ENCODE measurements at regions not wholly inside any gene's neighbourhood (a gene's known extent, or its start where the extent isn't known, plus 50 kb on each side); places are given as distances from the start of the nearest gene placed in this dataset.

DNA sequence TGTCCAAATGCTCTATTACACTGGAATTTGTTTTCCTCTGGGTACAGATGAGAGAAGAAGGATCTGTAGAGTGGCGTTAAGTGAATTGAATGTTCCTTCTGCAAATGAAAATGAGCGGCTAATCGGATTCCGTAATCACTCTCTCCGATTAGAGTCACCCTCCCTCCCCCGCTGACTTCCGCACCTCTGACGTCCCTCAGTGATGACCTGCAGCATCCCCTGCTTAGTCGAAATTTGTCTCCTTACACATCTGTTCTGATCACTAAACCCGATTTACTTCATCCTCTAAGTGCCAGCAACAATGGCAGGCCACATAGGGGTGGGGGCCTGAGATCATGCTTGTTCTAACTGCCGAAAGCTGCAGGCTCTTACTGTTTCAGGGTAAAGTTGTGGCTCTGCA is 378.7 kb downstream of the SEC16B start:
- ChIA-PET CTCF (ENCODE audit: low intra/inter-chr PET ratio, low total read pairs) (no interaction called here), POLR2A (no interaction called here)
- DNase-seq (ENCODE audit: low spot score), result no peak
- no peaks in the 10 kb centered on the region for H3K4me1 ChIP-seq (ENCODE audit: insufficient read depth, low read length)
- H3K4me3 ChIP-seq (replicated peaks in 1 of 3; ENCODE audit: insufficient read depth in 1 of 3, low read depth in 2 of 3, low read length in 3 of 3), result no peak overlapping the region
- H3K27ac ChIP-seq (ENCODE audit: extremely low read length, insufficient read depth, low read length), result no peak overlapping the region
- no peaks in the 10 kb centered on the region for H3K27me3 ChIP-seq (ENCODE audit: control insufficient read depth in 1 of 2, insufficient read depth in 2 of 2, low read length in 2 of 2)
- no peak overlapping the region for H3K9ac ChIP-seq (ENCODE audit: insufficient read depth, low read depth, low read length)
- in situ Hi-C loops (cut with HindIII; ENCODE audit: extremely low pct_ligation_motif_present, low pct_unique_long_range_greater_than_20kb), result no loop called here
- TF ChIP-seq, protein P1, sequence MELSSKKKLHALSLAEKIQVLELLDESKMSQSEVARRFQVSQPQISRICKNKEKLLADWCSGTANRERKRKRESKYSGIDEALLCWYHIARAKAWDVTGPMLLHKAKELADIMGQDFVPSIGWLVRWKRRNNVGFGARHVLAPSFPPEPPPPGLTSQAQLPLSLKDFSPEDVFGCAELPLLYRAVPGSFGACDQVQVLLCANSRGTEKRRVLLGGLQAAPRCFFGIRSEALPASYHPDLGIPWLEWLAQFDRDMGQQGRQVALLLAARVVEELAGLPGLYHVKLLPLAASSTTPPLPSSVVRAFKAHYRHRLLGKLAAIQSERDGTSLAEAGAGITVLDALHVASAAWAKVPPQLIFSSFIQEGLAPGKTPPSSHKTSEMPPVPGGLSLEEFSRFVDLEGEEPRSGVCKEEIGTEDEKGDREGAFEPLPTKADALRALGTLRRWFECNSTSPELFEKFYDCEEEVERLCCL (CRISPR knock-in tag; IDR thresholded peaks at IDR 0.05; ENCODE audit: borderline replicate concordance), result no peak
- TF ChIP-seq KDM1A (CRISPR knock-in tag; IDR thresholded peaks at IDR 0.05) (no peak), RFXANK (CRISPR knock-in tag; IDR thresholded peaks at IDR 0.05) (no peak)
- TF ChIP-seq, protein P2, sequence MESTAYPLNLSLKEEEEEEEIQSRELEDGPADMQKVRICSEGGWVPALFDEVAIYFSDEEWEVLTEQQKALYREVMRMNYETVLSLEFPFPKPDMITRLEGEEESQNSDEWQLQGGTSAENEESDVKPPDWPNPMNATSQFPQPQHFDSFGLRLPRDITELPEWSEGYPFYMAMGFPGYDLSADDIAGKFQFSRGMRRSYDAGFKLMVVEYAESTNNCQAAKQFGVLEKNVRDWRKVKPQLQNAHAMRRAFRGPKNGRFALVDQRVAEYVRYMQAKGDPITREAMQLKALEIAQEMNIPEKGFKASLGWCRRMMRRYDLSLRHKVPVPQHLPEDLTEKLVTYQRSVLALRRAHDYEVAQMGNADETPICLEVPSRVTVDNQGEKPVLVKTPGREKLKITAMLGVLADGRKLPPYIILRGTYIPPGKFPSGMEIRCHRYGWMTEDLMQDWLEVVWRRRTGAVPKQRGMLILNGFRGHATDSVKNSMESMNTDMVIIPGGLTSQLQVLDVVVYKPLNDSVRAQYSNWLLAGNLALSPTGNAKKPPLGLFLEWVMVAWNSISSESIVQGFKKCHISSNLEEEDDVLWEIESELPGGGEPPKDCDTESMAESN (CRISPR knock-in tag; conservative IDR thresholded peaks at IDR 0.05), result no peak
- no peak for FAIRE-seq
- no peak overlapping the region for H3K4me2 ChIP-seq (ENCODE audit: low read depth, low read length)
- H3K9me3 ChIP-seq (ENCODE audit: low read length), result no peaks in the 10 kb centered on the region
- no peak for ATAC-seq
- H3K36me3 ChIP-seq (replicated peaks in 1 of 2; ENCODE audit: control insufficient read depth in 1 of 2, insufficient read depth in 2 of 2, low read length in 2 of 2), result no peaks in the 10 kb centered on the region
- 60% methylated on average over 11 of the region's 11 CpGs for WGBS (ENCODE audit: low lambda C conversion rate)
- H2AFZ ChIP-seq (ENCODE audit: low read length), result no peak overlapping the region
- no TSS peak for BruUV-seq (replicated peaks)
- intact Hi-C loops (cut with micrococcal nuclease; ENCODE audit: unreplicated experiment), result no loop called here
- no peaks in the 10 kb centered on the region for H4K20me1 ChIP-seq (ENCODE audit: insufficient read depth, low read length)
- no peaks in the 10 kb centered on the region for H3K79me2 ChIP-seq (ENCODE audit: insufficient read depth, low read length)

DNA sequence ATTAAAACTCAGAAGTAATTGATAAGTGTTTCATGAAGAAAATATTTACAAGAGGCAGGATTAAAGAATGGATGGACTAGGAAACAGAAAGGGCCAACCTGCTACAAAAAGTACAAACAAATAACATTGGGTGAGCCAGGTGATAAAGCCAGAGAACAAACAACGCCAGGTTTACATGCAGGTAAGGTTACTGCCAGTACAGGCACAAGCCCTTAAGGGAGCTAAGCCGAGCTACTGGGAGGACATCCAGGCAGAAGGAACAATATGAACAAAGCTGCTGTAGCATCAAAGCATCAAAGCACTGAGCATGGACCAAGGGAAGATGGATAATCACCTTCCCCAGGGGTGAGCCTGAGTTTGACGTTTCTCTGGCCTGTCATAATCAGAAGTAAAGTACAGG is 380.7 kb downstream of the SEC16B start:
- H3K36me3 ChIP-seq (replicated peaks in 1 of 2; ENCODE audit: control insufficient read depth in 1 of 2, insufficient read depth in 2 of 2, low read length in 2 of 2), result no peaks in the 10 kb centered on the region
- no peaks in the 10 kb centered on the region for H4K20me1 ChIP-seq (ENCODE audit: insufficient read depth, low read length)
- DNase-seq (ENCODE audit: low spot score) (no peak), FAIRE-seq (no peak), ATAC-seq (no peak)
- CTCF ChIA-PET (ENCODE audit: low intra/inter-chr PET ratio, low total read pairs), result no interaction called here
- in situ Hi-C loops (cut with HindIII; ENCODE audit: extremely low pct_ligation_motif_present, low pct_unique_long_range_greater_than_20kb), result no loop called here
- 4% methylated on average over 3 of the region's 3 CpGs for WGBS (ENCODE audit: low lambda C conversion rate)
- POLR2A ChIA-PET, result no interaction called here
- no peak overlapping the region for H3K9ac ChIP-seq (ENCODE audit: insufficient read depth, low read depth, low read length)
- no TSS peak for BruUV-seq (replicated peaks)
- H2AFZ ChIP-seq (ENCODE audit: low read length), result no peak overlapping the region
- H3K4me3 ChIP-seq (replicated peaks in 1 of 3; ENCODE audit: insufficient read depth in 1 of 3, low read depth in 2 of 3, low read length in 3 of 3), result no peak overlapping the region
- no peaks in the 10 kb centered on the region for H3K27me3 ChIP-seq (ENCODE audit: control insufficient read depth in 1 of 2, insufficient read depth in 2 of 2, low read length in 2 of 2)
- H3K79me2 ChIP-seq (ENCODE audit: insufficient read depth, low read length), result no peaks in the 10 kb centered on the region
- H3K4me1 ChIP-seq (ENCODE audit: insufficient read depth, low read length), result no peaks in the 10 kb centered on the region
- H3K27ac ChIP-seq (ENCODE audit: extremely low read length, insufficient read depth, low read length), result no peak overlapping the region
- H3K9me3 ChIP-seq (ENCODE audit: low read length), result no peaks in the 10 kb centered on the region
- H3K4me2 ChIP-seq (ENCODE audit: low read depth, low read length), result no peak overlapping the region
- intact Hi-C loops (cut with micrococcal nuclease; ENCODE audit: unreplicated experiment), result no loop called here
- TF ChIP-seq, protein P3, sequence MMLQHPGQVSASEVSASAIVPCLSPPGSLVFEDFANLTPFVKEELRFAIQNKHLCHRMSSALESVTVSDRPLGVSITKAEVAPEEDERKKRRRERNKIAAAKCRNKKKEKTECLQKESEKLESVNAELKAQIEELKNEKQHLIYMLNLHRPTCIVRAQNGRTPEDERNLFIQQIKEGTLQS (CRISPR knock-in tag; IDR thresholded peaks at IDR 0.05), result no peak
- TF ChIP-seq, protein P4, sequence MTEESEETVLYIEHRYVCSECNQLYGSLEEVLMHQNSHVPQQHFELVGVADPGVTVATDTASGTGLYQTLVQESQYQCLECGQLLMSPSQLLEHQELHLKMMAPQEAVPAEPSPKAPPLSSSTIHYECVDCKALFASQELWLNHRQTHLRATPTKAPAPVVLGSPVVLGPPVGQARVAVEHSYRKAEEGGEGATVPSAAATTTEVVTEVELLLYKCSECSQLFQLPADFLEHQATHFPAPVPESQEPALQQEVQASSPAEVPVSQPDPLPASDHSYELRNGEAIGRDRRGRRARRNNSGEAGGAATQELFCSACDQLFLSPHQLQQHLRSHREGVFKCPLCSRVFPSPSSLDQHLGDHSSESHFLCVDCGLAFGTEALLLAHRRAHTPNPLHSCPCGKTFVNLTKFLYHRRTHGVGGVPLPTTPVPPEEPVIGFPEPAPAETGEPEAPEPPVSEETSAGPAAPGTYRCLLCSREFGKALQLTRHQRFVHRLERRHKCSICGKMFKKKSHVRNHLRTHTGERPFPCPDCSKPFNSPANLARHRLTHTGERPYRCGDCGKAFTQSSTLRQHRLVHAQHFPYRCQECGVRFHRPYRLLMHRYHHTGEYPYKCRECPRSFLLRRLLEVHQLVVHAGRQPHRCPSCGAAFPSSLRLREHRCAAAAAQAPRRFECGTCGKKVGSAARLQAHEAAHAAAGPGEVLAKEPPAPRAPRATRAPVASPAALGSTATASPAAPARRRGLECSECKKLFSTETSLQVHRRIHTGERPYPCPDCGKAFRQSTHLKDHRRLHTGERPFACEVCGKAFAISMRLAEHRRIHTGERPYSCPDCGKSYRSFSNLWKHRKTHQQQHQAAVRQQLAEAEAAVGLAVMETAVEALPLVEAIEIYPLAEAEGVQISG (CRISPR knock-in tag; IDR thresholded peaks at IDR 0.05), result no peak
- TF ChIP-seq, protein P5, sequence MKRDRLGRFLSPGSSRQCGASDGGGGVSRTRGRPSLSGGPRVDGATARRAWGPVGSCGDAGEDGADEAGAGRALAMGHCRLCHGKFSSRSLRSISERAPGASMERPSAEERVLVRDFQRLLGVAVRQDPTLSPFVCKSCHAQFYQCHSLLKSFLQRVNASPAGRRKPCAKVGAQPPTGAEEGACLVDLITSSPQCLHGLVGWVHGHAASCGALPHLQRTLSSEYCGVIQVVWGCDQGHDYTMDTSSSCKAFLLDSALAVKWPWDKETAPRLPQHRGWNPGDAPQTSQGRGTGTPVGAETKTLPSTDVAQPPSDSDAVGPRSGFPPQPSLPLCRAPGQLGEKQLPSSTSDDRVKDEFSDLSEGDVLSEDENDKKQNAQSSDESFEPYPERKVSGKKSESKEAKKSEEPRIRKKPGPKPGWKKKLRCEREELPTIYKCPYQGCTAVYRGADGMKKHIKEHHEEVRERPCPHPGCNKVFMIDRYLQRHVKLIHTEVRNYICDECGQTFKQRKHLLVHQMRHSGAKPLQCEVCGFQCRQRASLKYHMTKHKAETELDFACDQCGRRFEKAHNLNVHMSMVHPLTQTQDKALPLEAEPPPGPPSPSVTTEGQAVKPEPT (CRISPR knock-in tag; IDR thresholded peaks at IDR 0.05; ENCODE audit: low read depth), result no peak
- TF ChIP-seq ZNF563 (CRISPR knock-in tag; IDR thresholded peaks at IDR 0.05), result no peak
- no peak for TF ChIP-seq HOXD1 (CRISPR knock-in tag; IDR thresholded peaks at IDR 0.05)
- TF ChIP-seq ZNF441 (CRISPR knock-in tag; IDR thresholded peaks at IDR 0.05; ENCODE audit: borderline replicate concordance), result no peak

All from HepG2 (cell line).